HG02678 (cell line): ENCODE measurements at regions not wholly inside any gene's neighbourhood (a gene's known extent, or its start where the extent isn't known, plus 50 kb on each side); places are given as distances from the start of the nearest gene placed in this dataset.

ENCODE experiments used
- ATAC-seq: cut with Tn5 transposase; IDR thresholded peaks from one replicate; pipeline ENCODE4 v1.9.1; 2021; ENCODE audit warnings: mild to moderate bottlenecking, moderate library complexity; ENCODE audit not compliant: unreplicated experiment

GRCh38 chr6:28766426-28766825 lies 157.4 kb downstream of the TRIM27 start:
- no peak for ATAC-seq

GRCh38 chr6:28767133-28767532 lies 156.7 kb downstream of the TRIM27 start:
- no peak for ATAC-seq

GRCh38 chr6:28767691-28768090 lies 156.1 kb downstream of the TRIM27 start:
- ATAC-seq: no peak

- ATAC-seq: no peak
Measured at GRCh38 chr6:28768187-28768913, 155.4 kb downstream of the TRIM27 start.

- no peak for ATAC-seq
Measured at GRCh38 chr6:28769626-28770402, 154.0 kb downstream of the TRIM27 start.

- ATAC-seq: no peak
Measured at GRCh38 chr6:28770732-28771131, 153.1 kb downstream of the TRIM27 start.

GRCh38 chr6:28771401-28772267 lies 152.2 kb downstream of the TRIM27 start:
- no peak for ATAC-seq

GRCh38 chr6:28772480-28773381 lies 151.1 kb downstream of the TRIM27 start:
- no peak for ATAC-seq

- ATAC-seq: no peak
Measured at GRCh38 chr6:28774292-28775051, 149.3 kb downstream of the TRIM27 start.

GRCh38 chr6:28775052-28775376 lies 148.8 kb downstream of the TRIM27 start:
- no peak for ATAC-seq

- ATAC-seq: no peak
Measured at GRCh38 chr6:28775405-28776129, 148.2 kb downstream of the TRIM27 start.

- no peak for ATAC-seq
Measured at GRCh38 chr6:28776269-28777146, 147.3 kb downstream of the TRIM27 start.

- no peak for ATAC-seq
Measured at GRCh38 chr6:28777147-28777461, 146.7 kb downstream of the TRIM27 start.

- ATAC-seq: no peak
Measured at GRCh38 chr6:28782113-28782673, 141.6 kb downstream of the TRIM27 start.

GRCh38 chr6:28785962-28786679 lies 137.7 kb downstream of the TRIM27 start:
- ATAC-seq: no peak

- no peak for ATAC-seq
Measured at GRCh38 chr6:28789553-28790083, 134.2 kb downstream of the TRIM27 start.

GRCh38 chr6:28791002-28791383 lies 132.8 kb downstream of the TRIM27 start:
- no peak for ATAC-seq
